CD4-positive, alpha-beta T cell treated with Interleukin-4 for 1 hour (primary cell): ENCODE measurements at regions not wholly inside any gene's neighbourhood (a gene's known extent, or its start where the extent isn't known, plus 50 kb on each side); places are given as distances from the start of the nearest gene placed in this dataset.

Source experiments
- DNase-seq, 2 donors: peaks; one replicate each; pipeline ENCODE4 v3.0.0-alpha.2; 2020 to 2022

GRCh38 chr1:58891347-58891746 lies 107.5 kb upstream of the JUN start:
- DNase-seq: no peak

- no peak for DNase-seq
Observed at GRCh38 chr1:58893257-58893869, 109.5 kb upstream of the JUN start.

GRCh38 chr1:58895082-58895481 lies 111.2 kb upstream of the JUN start:
- no peak for DNase-seq

- DNase-seq: no peak
Observed at GRCh38 chr1:58895559-58896145, 111.8 kb upstream of the JUN start.

- DNase-seq: no peak
Observed at GRCh38 chr1:58896246-58897183, 112.7 kb upstream of the JUN start.

DNA sequence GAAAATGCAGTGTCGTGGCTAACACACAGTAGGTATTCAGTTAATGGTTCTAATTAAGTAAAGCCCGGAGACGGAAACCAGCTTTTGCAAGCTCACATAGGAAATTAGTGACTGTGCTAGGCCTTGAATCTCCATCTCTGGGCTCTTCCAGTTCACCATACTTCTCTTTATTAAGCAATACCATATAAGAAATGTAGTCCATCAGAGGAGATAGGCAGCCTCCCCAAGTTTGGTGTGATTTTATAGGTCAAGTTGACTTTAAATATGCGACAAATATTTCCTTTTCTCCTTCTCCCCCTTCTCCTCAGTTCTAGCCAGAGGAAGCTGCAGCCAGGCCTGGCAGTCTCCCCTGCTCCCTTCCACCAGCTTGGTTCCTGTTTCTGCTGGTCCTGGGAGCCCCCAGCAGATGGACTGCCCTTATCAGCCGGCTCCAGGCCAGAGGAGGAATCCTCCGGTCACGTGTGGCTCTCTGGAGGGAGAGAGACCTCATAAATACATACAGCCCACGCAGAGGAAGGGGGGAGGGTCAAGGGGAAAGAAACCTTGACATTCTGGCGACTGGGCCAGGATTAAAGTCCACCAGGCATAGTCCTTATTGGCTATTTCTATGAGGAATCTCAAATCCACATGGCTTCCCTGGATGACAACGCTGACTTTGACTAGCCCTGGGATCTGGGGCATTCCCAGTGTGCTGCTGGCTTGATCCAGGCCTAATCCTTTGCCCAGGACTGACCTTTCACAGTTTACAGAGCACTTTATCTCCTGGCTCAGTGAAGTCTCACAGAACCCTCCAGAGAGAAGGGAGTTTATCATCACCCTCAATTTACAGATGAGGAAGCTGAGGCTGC lies 115.1 kb upstream of the JUN start:
- no peak for DNase-seq

GRCh38 chr1:58899587-58900271 lies 115.9 kb upstream of the JUN start:
- DNase-seq: no peak

- no peak for DNase-seq
Observed at GRCh38 chr1:58900396-58900795, 116.5 kb upstream of the JUN start.

GRCh38 chr1:58901008-58901407 lies 117.2 kb upstream of the JUN start:
- DNase-seq: no peak

DNA sequence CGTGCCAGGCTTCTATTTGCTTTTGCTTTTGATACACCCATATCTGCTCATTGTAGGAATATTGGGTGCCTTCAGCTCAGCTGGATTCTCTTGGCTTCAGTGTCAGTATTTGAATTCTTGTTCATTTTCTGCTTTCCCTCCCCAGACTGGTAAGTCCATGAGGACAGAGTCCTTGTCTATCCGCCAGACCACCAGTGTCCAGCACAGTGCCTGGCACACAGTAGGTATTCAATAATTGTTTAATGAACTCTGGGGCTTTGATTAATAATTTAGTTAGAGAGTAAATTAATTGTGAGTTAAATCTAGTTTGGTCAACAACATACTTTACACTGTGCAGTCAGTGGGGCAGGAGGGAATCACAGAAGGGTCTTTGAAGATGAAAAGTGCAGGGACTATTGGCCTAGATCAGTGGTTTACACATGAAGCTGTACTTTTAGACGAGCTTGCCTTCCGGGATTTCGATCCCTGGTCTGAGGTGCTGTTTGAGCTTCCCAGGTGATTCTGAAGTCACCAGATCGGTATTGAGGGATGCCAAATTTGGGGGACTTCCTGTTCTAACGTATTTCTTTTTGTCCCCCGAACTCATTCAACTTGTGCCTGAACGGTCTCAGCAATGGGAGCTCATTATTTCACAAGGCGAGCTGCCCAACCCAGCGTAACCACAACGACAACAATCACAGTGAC lies 119.1 kb upstream of the JUN start:
- no peak for DNase-seq

DNA sequence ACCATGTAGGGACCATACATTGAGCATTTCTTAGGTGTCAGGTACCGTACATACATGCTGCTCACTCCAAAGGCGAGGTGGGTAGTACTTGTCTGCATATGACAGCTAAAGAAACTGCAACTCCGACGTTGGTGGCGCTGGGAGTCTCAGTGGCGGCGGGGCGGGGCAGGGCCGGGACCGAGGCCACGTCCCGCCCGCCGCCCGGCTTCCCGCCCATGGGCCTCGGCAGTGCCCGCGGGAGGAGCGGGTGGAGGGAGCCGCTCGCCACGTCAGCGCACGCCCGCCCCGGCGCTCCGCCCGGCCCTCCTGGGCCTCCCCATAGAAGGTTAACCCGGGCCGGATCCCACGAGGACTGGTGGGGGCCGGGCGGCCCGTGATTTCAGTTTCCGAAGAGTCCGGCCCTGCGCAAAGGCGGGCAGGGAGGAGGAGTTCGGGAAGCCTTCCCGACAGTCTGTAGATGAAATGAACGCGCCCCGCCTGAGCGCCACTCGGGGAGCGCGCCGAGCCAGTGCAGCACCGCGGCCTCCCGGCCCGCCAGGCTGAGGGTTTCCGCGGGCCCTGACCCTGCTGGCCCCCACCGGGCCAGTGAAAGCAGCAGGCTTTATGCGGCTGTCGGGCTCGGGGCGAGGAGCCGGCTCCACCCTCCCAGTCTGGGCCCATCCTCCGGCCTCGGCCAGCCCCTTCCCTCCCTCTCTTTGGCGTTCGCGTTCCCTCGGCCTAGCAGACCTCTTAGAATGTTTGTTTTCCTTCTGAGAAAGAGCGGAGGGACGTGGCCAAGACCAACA lies 119.9 kb upstream of the JUN start:
- DNase-seq: peak; percentile 74 to 78

DNA sequence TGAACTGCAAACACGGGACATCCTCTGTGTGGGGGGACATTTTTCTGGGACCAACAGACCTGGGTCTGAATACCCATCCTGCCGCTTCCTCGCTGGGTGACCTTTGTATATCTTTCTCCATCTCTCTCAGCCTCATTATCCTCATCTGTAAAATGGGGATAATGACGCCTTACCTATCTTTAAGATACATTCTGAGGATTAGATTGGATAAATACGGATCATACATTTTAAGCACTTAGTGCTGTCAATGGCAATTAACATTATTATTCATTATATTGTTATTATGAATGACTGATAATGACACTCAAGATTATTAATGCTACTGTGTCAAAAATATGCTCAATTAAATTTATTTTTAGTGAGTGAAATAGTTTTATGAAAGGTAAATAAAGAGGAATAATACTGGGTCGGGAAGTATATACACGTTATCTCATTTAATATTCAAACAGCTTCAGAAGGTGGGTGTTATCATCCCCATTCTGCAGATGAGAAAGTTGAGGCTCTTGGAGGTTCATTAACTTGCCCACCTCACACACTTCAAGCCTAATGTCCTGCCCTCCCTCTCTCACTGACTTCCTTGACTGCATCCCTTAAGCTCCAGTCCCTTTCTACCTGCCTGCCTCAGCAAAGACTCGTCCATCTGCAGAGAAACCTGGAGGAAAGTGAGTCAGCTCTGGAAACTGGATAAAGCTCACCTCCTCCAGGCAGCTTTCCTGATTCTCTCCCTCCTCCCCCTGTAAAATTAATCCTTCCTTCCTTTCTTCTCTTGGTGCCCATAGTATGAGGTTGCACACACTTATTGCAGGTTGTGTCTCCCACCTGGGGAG lies 120.7 kb upstream of the JUN start:
- DNase-seq: no peak

DNA sequence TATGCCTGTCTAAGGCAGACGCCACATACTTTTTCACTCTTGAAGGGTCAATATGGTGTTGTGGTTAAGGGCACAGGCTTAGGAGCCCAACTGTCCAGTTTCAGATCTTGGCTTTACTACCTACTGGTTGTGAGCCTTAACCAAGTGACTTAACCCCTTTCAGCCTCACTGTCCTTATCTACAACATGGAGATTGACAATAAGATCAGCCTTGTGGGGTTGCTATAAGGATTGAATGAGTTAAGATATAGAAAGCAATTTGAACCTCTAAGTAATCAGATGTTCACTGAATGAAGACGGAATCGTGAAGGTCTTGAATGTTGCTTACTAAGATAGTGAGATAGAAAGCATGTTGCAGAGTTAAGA lies 121.3 kb upstream of the JUN start:
- DNase-seq: no peak

DNA sequence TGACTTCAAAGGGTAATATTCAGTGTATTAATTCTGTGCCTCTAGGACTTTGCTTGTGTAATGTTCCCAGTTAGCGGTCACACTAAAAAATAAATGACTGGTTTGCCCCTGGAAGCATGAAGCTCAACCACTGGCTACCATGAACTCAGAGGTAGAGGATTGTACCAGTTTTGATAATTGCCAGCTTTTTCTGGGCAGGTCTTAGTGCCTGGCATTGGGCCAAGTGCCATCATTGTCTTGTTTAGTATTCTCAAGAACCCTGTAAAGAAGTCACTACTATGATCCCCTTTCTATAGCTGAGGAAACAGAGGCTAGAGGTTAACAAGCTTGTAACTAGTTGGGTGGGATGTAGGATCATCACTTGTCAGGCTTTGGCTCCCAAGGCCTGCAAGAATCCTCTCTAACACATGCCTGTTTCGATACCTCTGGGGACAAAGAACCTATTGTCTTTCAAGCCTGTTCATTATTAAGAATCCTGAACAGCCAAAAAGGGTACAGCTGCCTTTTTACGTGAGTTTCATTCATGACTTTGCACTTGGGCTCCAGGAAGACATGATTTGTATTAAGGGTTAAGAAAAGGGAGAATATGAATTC lies 121.9 kb upstream of the JUN start:
- no peak for DNase-seq

- no peak for DNase-seq
Observed at GRCh38 chr1:58907398-58907797, 123.6 kb upstream of the JUN start.

DNA sequence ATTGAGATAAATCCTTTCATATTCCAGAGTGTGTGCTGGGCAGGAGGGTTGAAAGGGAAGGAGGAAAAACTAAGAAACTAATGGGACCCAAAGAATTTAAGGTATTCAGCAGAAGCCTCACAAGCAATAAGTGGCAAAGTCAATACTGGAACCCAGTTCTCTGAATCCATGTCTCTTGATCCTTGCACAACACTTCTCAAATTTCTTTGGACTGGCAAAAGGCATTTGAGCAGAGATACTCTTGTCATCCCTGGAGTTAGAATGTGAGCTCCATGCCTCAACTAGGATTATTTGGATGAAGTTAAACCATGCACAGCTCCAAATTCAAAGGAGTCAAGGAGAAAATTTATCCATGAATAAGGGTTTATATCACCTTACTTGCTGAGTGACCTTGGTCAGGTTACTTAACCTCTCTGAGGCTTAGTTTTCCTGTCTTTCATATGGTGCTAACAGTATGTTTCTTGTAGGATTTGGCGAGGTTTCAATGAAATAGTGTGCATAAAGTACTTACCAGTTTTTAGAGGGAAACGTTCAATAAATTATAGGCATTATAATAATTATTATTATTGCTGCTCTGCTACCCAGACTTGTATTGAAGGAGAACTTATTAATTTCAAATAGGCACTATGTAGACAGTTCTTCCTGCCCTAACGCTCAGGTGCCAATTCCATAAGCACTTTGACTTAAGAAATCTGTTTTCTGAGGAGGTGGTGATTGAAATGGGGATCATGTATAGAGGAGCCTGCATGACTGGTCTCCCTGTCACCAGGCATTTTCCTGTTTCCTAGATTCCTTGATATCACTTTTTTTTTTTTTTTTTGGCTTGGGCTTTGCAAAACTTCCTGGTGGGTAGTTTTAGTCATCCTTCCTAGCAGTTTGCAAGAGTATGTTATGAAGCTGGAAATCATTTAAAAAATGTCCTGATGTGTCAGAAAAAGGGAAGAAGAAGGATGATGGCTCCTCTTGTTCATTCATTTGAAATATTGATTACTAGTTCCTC lies 125.0 kb upstream of the JUN start:
- no peak for DNase-seq

DNA sequence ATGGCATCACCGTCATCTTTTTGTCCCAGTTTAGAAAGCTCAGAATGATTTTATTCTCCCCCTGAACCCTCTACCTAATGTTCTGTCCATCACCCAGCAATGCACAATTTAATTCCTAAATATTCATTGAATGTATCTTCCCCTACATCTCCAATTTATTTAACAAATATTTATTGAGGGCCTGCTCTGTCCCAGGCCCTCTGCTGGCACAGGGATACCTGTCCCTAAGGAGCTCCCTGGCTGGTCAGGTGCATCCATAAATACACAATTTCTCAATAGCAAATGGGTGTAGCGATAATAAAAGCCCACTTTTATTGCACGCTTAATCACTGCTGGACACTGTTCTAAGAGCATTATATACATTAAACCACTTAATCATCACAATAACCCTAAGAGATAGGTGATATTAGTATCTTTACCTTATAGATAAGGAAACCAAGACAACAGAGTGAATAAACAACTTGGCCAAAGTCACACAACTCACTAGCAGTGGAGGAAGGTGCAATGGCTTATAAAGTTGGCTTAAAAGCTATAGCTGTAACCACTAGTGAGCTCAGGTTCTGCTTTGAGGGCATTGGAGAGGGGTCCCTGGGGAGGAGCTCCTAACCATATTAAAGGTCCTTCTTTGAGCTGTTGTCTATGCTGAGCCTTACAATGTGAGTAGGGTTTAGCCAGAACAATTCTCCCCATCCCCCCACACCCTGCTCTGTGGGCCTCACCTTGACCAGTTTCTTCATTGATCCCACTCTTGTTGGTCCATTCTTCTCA lies 126.3 kb upstream of the JUN start:
- no peak for DNase-seq
